HL-60 (cell line): ENCODE measurements at regions not wholly inside any gene's neighbourhood (a gene's known extent, or its start where the extent isn't known, plus 50 kb on each side); places are given as distances from the start of the nearest gene placed in this dataset.

Source experiments
- CTCF ChIP-seq: IDR thresholded peaks from one replicate; pipeline ENCODE4 v1.5.1; 2011; ENCODE audit warnings: low read length, control low read depth, inconsistent platforms; ENCODE audit not compliant: insufficient read depth
- POLR2AphosphoS5 ChIP-seq: IDR thresholded peaks from 2 replicates; pipeline ENCODE4 v1.6.1; 2012; ENCODE audit warnings: low read depth
- SPI1 ChIP-seq: IDR thresholded peaks from 2 replicates; pipeline ENCODE4 v1.6.1; 2012; ENCODE audit warnings: low read depth, mild to moderate bottlenecking, borderline replicate concordance

- TF ChIP-seq CTCF, result no peak
- TF ChIP-seq SPI1, result no peak
- TF ChIP-seq POLR2AphosphoS5, result no peak
Observed at GRCh38 chr6:145060714-145061113, 674.6 kb downstream of the EPM2A start.
